Panc1 (cell line): ENCODE measurements at regions not wholly inside any gene's neighbourhood (a gene's known extent, or its start where the extent isn't known, plus 50 kb on each side); places are given as distances from the start of the nearest gene placed in this dataset.

Experiments
- ATAC-seq: fragments of 200-7000 bp; cut with Tn5 transposase; 2 replicates; pipeline ENCODE4 v1.9.1; 2020; ENCODE audit warnings: mild to moderate bottlenecking, moderate library complexity
- BruUV-seq: library from RNA; stranded (reverse); fragments of 400-500 nt; replicated peaks from 2 replicates; lab custom pipeline; 2021; lab: Mats Ljungman, UMichigan
- CTCF ChIA-PET: fragments of 300-600 bp; sonication (Branson Sonifier 250); formaldehyde crosslinking; loops from one replicate; lab custom pipeline; 2022; ENCODE audit warnings: antibody characterized with exemption; lab: Charles Lee
- POLR2A ChIA-PET: fragments of 300-600 bp; sonication (Branson Sonifier 250); formaldehyde crosslinking; loops from one replicate; lab custom pipeline; 2022; ENCODE audit warnings: antibody characterized with exemption; lab: Charles Lee
- DNase-seq: peaks from one replicate; pipeline ENCODE4 v3.0.0-alpha.2; 2010; ENCODE audit warnings: low read depth, low spot score
- H3K27ac ChIP-seq: 2 replicates; pipeline ENCODE4 v1.5.1; 2011; ENCODE audit warnings: mild to moderate bottlenecking, low read length, inconsistent platforms
- H3K27me3 ChIP-seq: fragments of 200-500 bp; sonication (Bioruptor generic); 2 replicates; pipeline ENCODE4 v1.6.0; 2014; ENCODE audit warnings: low read length, inconsistent platforms; ENCODE audit not compliant: control insufficient read depth, insufficient read depth
- H3K36me3 ChIP-seq: fragments of 200-500 bp; sonication (Bioruptor generic); 2 replicates; pipeline ENCODE4 v1.5.1; 2014; ENCODE audit warnings: inconsistent platforms, mild to moderate bottlenecking, low read length, moderate library complexity; ENCODE audit not compliant: control insufficient read depth, insufficient read depth
- H3K4me1 ChIP-seq: 2 replicates; pipeline ENCODE4 v1.5.1; 2011; ENCODE audit warnings: inconsistent platforms, mild to moderate bottlenecking, low read length, moderate library complexity; ENCODE audit not compliant: control insufficient read depth, insufficient read depth
- H3K4me3 ChIP-seq, 2 experiments: 2 replicates each; pipeline ENCODE4 v1.5.1; 2011 to 2012; ENCODE audit warnings: low read depth in 2 of 2, low read length in 2 of 2, mild to moderate bottlenecking in 2 of 2, inconsistent platforms in 1 of 2, moderate library complexity in 1 of 2
- H3K9me3 ChIP-seq: fragments of 200-500 bp; sonication (Bioruptor generic); 2 replicates; pipeline ENCODE4 v1.5.1; 2014; ENCODE audit warnings: low read depth, mild to moderate bottlenecking, inconsistent platforms, low read length, moderate library complexity; ENCODE audit not compliant: control insufficient read depth, insufficient read depth
- POLR2AphosphoS5 ChIP-seq: IDR thresholded peaks from 2 replicates; pipeline ENCODE4 v1.6.1; 2012; ENCODE audit warnings: mild to moderate bottlenecking, low read depth, low read length, moderate library complexity
- SIN3A ChIP-seq: IDR thresholded peaks from 2 replicates; pipeline ENCODE4 v1.6.1; 2012; ENCODE audit warnings: low read depth, mild to moderate bottlenecking, low read length, moderate library complexity, borderline replicate concordance; ENCODE audit not compliant: insufficient read depth
- TCF7L2 ChIP-seq: IDR thresholded peaks from 2 replicates; pipeline ENCODE4 v1.6.1; 2011; ENCODE audit warnings: mild to moderate bottlenecking, low read depth, low read length, inconsistent platforms
- in situ Hi-C: cut with HindIII; loops from 2 replicates; pipeline ENCODE4 v1.10.0; 2016; ENCODE audit warnings: low sequenced_read_pairs, low pct_unique_long_range_greater_than_20kb
- intact Hi-C: fragments of 100-400 bp; cut with micrococcal nuclease; formaldehyde crosslinking; loops from one replicate; pipeline ENCODE4 v1.10.0; 2022; ENCODE audit not compliant: unreplicated experiment
- TF ChIP-seq, protein P1 (sequence below), 2 experiments: IDR thresholded peaks; 2 replicates each; pipeline ENCODE4 v1.6.1; 2011 to 2012; ENCODE audit warnings: low read depth in 2 of 2, control low read depth in 1 of 2, low read length in 1 of 2, mild to moderate bottlenecking in 1 of 2, moderate library complexity in 1 of 2; ENCODE audit not compliant: insufficient read depth in 1 of 2
- TF ChIP-seq, protein P2 (sequence below): fragments of 450-650 bp; IDR thresholded peaks from 2 replicates; pipeline ENCODE4 v1.5.1; 2017; ENCODE audit warnings: mild to moderate bottlenecking

DNA sequence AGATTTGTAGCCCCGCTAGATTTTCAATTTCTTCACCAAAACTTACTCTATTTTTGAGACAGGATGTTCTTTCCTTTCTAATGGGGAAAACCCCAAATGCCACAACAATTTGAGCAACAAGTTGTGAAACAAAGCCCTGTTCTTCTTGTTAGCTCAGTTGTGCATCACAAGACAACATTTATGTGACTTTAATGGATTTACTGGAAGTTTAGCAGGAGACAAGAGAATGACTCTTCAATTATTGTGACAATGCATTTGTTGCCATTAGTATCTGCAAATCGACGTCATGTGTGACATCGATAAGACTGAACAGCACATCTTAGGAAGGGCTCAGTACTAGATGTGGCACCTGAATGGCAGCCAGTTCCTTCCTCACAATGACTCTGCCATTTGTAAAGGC is 1028.9 kb upstream of the TMEM132C start:
- TF ChIP-seq TCF7L2 (no peak), SIN3A (no peak), POLR2AphosphoS5 (no peak)
- TF ChIP-seq, protein P1, sequence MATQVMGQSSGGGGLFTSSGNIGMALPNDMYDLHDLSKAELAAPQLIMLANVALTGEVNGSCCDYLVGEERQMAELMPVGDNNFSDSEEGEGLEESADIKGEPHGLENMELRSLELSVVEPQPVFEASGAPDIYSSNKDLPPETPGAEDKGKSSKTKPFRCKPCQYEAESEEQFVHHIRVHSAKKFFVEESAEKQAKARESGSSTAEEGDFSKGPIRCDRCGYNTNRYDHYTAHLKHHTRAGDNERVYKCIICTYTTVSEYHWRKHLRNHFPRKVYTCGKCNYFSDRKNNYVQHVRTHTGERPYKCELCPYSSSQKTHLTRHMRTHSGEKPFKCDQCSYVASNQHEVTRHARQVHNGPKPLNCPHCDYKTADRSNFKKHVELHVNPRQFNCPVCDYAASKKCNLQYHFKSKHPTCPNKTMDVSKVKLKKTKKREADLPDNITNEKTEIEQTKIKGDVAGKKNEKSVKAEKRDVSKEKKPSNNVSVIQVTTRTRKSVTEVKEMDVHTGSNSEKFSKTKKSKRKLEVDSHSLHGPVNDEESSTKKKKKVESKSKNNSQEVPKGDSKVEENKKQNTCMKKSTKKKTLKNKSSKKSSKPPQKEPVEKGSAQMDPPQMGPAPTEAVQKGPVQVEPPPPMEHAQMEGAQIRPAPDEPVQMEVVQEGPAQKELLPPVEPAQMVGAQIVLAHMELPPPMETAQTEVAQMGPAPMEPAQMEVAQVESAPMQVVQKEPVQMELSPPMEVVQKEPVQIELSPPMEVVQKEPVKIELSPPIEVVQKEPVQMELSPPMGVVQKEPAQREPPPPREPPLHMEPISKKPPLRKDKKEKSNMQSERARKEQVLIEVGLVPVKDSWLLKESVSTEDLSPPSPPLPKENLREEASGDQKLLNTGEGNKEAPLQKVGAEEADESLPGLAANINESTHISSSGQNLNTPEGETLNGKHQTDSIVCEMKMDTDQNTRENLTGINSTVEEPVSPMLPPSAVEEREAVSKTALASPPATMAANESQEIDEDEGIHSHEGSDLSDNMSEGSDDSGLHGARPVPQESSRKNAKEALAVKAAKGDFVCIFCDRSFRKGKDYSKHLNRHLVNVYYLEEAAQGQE (IDR thresholded peaks at IDR 0.05; ENCODE audit: insufficient read depth in 1 of 2, low read depth in 2 of 2, low read length in 1 of 2) = no peak
- TF ChIP-seq, protein P2, sequence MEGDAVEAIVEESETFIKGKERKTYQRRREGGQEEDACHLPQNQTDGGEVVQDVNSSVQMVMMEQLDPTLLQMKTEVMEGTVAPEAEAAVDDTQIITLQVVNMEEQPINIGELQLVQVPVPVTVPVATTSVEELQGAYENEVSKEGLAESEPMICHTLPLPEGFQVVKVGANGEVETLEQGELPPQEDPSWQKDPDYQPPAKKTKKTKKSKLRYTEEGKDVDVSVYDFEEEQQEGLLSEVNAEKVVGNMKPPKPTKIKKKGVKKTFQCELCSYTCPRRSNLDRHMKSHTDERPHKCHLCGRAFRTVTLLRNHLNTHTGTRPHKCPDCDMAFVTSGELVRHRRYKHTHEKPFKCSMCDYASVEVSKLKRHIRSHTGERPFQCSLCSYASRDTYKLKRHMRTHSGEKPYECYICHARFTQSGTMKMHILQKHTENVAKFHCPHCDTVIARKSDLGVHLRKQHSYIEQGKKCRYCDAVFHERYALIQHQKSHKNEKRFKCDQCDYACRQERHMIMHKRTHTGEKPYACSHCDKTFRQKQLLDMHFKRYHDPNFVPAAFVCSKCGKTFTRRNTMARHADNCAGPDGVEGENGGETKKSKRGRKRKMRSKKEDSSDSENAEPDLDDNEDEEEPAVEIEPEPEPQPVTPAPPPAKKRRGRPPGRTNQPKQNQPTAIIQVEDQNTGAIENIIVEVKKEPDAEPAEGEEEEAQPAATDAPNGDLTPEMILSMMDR = no peak
- no peaks in the 10 kb centered on the region for H3K4me1 ChIP-seq
- in situ Hi-C loops (no loop called here), intact Hi-C loops (no loop called here)
- POLR2A ChIA-PET = no interaction called here
- DNase-seq (no peak), ATAC-seq (no peak)
- H3K9me3 ChIP-seq = no peaks in the 10 kb centered on the region
- H3K36me3 ChIP-seq = no peaks in the 10 kb centered on the region
- BruUV-seq = no TSS peak
- no peak overlapping the region for H3K27ac ChIP-seq
- CTCF ChIA-PET = no interaction called here
- H3K27me3 ChIP-seq = no peaks in the 10 kb centered on the region
- no peak overlapping the region for H3K4me3 ChIP-seq

DNA sequence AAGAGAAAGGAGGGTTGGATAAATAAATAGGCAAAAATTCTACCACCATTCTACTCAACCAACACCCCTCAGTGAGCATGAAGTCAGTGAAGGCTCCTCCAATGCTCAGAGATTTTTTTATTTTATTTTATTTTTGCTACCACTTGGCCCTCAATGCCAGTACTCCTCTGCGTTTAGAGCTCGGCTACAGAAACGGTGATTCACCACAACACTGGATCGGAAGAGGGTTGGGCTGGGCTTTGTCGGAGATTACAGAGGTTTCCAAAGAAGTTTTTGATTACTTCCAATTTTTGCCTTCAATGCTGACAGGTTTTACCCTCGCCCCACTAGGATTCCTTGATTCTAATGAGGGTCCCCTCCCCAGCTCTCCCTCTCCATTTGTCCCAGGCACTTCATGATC is 1027.2 kb upstream of the TMEM132C start:
- no peak for DNase-seq
- H3K36me3 ChIP-seq = no peaks in the 10 kb centered on the region
- ChIA-PET POLR2A (no interaction called here), CTCF (no interaction called here)
- TF ChIP-seq TCF7L2 (no peak), POLR2AphosphoS5 (no peak), SIN3A (no peak)
- TF ChIP-seq, protein P2 = no peak
- TF ChIP-seq, protein P1 (IDR thresholded peaks at IDR 0.05; ENCODE audit: insufficient read depth in 1 of 2, low read depth in 2 of 2, low read length in 1 of 2) = no peak
- H3K9me3 ChIP-seq = no peaks in the 10 kb centered on the region
- no peak for ATAC-seq
- BruUV-seq = no TSS peak
- H3K27me3 ChIP-seq = no peaks in the 10 kb centered on the region
- no peak overlapping the region for H3K27ac ChIP-seq
- intact Hi-C loops = no loop called here
- in situ Hi-C loops = no loop called here
- H3K4me1 ChIP-seq = no peaks in the 10 kb centered on the region
- no peak overlapping the region for H3K4me3 ChIP-seq
